Adrenal gland (tissue), 5 donors: ENCODE measurements at regions not wholly inside any gene's neighbourhood (a gene's known extent, or its start where the extent isn't known, plus 50 kb on each side); places are given as distances from the start of the nearest gene placed in this dataset.

ENCODE experiments used
- POLR2A ChIP-seq, 2 donors: fragments of 450-650 bp; IDR thresholded peaks; one replicate each; pipeline ENCODE4 v1.6.1; 2017; ENCODE audit warnings: antibody characterized with exemption in 2 of 2, mild to moderate bottlenecking in 2 of 2, moderate library complexity in 1 of 2
- TF ChIP-seq, protein P1 (sequence below), 6 experiments: fragments of 450-650 bp in 4 of 6; fragments of 200-600 bp in 2 of 6; sonication (generic) in 1 of 6; IDR thresholded peaks; 1 replicate in 5 of 6; 2 replicates in 1 of 6; pipeline versions ENCODE4 v1.5.1 to v1.8.0; 2016 to 2021; ENCODE audit warnings: antibody characterized with exemption in 6 of 6, mild to moderate bottlenecking in 2 of 6, moderate library complexity in 1 of 6
- donor health status: DM: no; HTN: no; CAD: no.

DNA sequence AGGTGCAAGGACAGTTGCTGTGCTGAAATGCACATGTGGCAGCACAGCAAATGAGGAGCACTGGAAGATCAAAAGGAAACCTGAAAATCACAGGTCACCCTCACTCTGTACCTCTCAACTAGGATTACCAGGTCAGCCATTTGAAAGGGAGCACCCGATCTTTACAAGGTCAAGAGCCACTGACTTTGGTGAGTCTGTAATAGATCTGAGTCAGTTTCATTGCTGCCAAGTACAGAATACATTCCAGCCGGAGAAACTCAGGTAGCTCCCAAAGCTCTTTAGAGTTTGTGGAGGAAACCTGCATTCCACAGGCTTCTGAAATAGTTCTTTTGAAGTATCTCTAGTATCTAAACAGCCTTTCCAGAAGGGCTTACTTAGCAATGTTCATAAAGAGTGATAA, 217.5 kb downstream of the SNX13 start:
- no peak for TF ChIP-seq POLR2A (IDR thresholded peaks at IDR 0.05)
- TF ChIP-seq, protein P1, sequence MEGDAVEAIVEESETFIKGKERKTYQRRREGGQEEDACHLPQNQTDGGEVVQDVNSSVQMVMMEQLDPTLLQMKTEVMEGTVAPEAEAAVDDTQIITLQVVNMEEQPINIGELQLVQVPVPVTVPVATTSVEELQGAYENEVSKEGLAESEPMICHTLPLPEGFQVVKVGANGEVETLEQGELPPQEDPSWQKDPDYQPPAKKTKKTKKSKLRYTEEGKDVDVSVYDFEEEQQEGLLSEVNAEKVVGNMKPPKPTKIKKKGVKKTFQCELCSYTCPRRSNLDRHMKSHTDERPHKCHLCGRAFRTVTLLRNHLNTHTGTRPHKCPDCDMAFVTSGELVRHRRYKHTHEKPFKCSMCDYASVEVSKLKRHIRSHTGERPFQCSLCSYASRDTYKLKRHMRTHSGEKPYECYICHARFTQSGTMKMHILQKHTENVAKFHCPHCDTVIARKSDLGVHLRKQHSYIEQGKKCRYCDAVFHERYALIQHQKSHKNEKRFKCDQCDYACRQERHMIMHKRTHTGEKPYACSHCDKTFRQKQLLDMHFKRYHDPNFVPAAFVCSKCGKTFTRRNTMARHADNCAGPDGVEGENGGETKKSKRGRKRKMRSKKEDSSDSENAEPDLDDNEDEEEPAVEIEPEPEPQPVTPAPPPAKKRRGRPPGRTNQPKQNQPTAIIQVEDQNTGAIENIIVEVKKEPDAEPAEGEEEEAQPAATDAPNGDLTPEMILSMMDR (IDR thresholded peaks at IDR 0.05): no peak
